Mesodermal cell (in vitro differentiated cells): ENCODE measurements at regions not wholly inside any gene's neighbourhood (a gene's known extent, or its start where the extent isn't known, plus 50 kb on each side); places are given as distances from the start of the nearest gene placed in this dataset.
"Not testable (repeated sequence)": the region's sequence is repeated elsewhere in the genome, so short reads cannot be mapped to it uniquely, and the experiment has no call there.

Source experiments
- H3K27ac ChIP-seq: 2 replicates; pipeline ENCODE4 v1.7.0; 2013; ENCODE audit warnings: mild to moderate bottlenecking, low read depth, low read length, moderate library complexity; ENCODE audit not compliant: severe bottlenecking
- H3K36me3 ChIP-seq: 2 replicates; pipeline ENCODE4 v1.7.1; 2013; ENCODE audit warnings: mild to moderate bottlenecking, low read length, moderate library complexity; ENCODE audit not compliant: control insufficient read depth, insufficient read depth
- H3K4me1 ChIP-seq: one replicate; pipeline ENCODE4 v1.7.1; 2013; ENCODE audit warnings: mild to moderate bottlenecking, low read length; ENCODE audit not compliant: insufficient read depth, control insufficient read depth, poor library complexity, severe bottlenecking
- H3K4me3 ChIP-seq: 2 replicates; pipeline ENCODE4 v1.7.0; 2013; ENCODE audit warnings: low read length, control low read depth, mild to moderate bottlenecking; ENCODE audit not compliant: insufficient read depth, poor library complexity, severe bottlenecking; ENCODE audit errors: extremely low read depth
- H3K9me3 ChIP-seq: 2 replicates; pipeline ENCODE4 v1.7.1; 2013; ENCODE audit warnings: mild to moderate bottlenecking, low read length, moderate library complexity; ENCODE audit not compliant: control insufficient read depth
- WGBS, 2 experiments: methylation state at CpG; one replicate each; pipeline ENCODE4 v1.1.5; 2013; ENCODE audit warnings: missing lambda C conversion rate in 2 of 2; ENCODE audit not compliant: insufficient coverage in 2 of 2; 5-methylcytosine and 5-hydroxymethylcytosine counted together

DNA sequence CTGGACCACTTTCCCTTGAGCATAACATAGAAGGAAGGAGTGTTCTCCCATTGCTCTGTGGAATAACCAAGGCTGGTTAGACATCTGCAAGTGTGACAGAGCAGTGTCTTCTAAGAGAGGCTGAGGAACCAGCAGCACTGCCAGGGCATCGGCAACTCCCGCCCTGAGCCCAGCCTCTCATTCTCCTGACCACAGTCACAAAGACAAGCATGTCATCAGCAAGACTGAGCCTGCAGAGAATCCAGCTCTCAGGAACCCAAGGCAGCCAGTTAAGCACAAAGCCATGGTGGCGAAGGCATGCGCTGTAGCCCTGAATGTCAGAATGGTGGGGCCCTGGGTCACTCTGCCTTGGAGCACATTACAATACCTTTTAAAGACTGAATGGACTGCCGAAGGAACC, 253.9 kb downstream of the AGTPBP1 start:
- Histone ChIP-seq H3K4me1 (no peaks in the 10 kb centered on the region), H3K27ac (no peak overlapping the region), H3K4me3 (no peak overlapping the region), H3K36me3 (no peaks in the 10 kb centered on the region), H3K9me3 (no peaks in the 10 kb centered on the region)
- 88 to 92% methylated on average over 5 of the region's 5 CpGs for WGBS, 2 experiments

DNA sequence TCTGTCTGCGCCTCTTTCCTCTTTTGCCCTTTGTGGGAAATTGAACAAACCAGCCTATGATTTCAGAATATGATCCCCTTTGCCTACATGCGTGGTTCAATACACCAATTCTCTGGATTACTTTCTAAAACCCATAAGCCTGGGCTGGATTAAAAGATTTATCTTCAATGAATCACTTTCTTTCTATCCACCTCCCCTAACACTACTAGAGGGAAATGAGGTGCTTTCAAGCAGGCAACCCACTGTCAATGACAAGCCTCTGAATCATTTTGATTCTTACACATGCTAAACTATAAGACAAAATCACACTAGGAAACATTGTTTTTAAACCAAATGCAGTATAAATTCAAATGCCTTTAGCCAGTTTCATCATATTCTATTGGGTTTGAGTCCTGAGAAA, 257.5 kb downstream of the AGTPBP1 start:
- Histone ChIP-seq H3K4me1 (no peaks in the 10 kb centered on the region), H3K9me3 (no peaks in the 10 kb centered on the region), H3K36me3 (no peaks in the 10 kb centered on the region), H3K4me3 (no peak overlapping the region), H3K27ac (no peak overlapping the region)
- 70 to 95% methylated on average over 1 to 2 of the region's 2 CpGs for WGBS, 2 experiments

GRCh38 chr9:85483208-85483607, 258.5 kb downstream of the AGTPBP1 start:
- Histone ChIP-seq H3K4me1 (no peaks in the 10 kb centered on the region), H3K27ac (no peak overlapping the region), H3K36me3 (no peaks in the 10 kb centered on the region), H3K4me3 (no peak overlapping the region), H3K9me3 (no peaks in the 10 kb centered on the region)
- 85 to 97% methylated on average over 3 of the region's 4 CpGs for WGBS, 2 experiments

DNA sequence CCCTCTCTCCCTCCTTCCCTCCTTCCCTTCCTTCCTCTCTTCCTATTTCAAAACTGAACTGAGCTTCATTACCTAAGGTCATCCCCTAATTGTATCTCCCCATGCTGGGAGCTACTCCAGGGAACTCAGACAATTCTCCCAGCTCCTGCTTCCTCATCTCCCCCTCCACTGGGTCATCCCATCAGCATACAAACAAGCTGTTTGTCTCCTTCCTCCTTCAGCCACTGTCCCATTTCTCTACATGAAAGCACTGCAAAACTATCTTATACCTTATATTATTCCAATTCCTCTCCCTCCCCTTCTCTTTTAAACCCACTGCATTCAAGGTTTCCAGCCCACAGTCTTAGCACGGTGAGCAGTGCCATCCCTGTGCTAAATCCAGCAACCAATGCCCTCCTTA, 262.4 kb downstream of the AGTPBP1 start:
- Histone ChIP-seq H3K27ac (no peak overlapping the region), H3K4me3 (no peak overlapping the region), H3K36me3 (no peaks in the 10 kb centered on the region), H3K9me3 (peaks cover 12% of the 10 kb centered on the region), H3K4me1 (no peaks in the 10 kb centered on the region)
- WGBS, 2 experiments = 67 to 69% methylated on average over 1 of the region's 1 CpG

DNA sequence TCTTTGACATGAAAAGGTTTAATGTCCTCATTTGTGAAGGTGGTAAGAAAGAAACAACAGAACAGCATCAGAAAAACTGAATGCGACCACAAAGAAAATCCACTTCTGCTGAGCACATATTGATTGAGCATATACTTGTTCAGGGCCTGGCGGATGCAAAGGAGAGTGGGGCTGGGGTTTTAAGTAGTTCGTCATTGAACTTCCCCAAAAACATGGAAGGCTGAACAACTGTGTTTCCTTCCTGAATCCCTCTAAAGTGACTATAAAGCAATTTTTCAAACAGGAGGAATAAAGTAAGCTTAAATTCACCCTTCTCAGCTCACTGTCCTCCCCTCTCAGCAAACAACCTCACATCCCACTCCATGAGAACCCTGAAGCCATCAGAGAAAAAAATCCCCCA, 262.9 kb downstream of the AGTPBP1 start:
- H3K4me1 ChIP-seq = no peaks in the 10 kb centered on the region
- no peak overlapping the region for H3K4me3 ChIP-seq
- 72 to 93% methylated on average over 2 to 3 of the region's 3 CpGs for WGBS, 2 experiments
- peaks cover 12% of the 10 kb centered on the region for H3K9me3 ChIP-seq
- no peak overlapping the region for H3K27ac ChIP-seq
- H3K36me3 ChIP-seq = no peaks in the 10 kb centered on the region

DNA sequence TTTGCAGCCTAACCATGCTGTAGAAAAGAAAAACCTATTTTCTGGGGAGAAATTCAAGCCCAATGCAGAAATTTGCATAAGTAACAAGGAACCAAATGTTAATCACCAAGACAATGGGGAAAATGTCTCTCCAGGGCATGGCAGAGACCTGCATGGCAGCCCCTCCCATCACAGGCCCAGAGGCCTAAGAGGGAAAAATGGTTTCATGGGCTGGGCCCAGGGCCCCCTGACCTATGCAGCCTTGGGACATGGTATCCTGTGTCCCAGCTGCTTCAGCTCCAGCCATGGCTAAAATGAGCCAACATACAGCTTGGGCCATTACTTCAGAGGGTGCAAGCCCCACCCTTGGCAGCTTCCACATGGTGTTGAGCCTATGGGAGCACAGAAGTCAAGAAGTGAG, 266.9 kb downstream of the AGTPBP1 start:
- not testable (repeated sequence) for H3K4me1 ChIP-seq, H3K27ac ChIP-seq, H3K4me3 ChIP-seq, H3K36me3 ChIP-seq
- peaks cover 12% of the 10 kb centered on the region for H3K9me3 ChIP-seq

- Histone ChIP-seq H3K27ac (no peak overlapping the region), H3K9me3 (peaks cover 12% of the 10 kb centered on the region), H3K36me3 (no peaks in the 10 kb centered on the region), H3K4me3 (no peak overlapping the region), H3K4me1 (no peaks in the 10 kb centered on the region)
- 100% methylated on average over 1 of the region's 1 CpG for WGBS, 2 experiments
These were observed 270.0 kb downstream of the AGTPBP1 start for GRCh38 chr9:85471791-85472190.

DNA sequence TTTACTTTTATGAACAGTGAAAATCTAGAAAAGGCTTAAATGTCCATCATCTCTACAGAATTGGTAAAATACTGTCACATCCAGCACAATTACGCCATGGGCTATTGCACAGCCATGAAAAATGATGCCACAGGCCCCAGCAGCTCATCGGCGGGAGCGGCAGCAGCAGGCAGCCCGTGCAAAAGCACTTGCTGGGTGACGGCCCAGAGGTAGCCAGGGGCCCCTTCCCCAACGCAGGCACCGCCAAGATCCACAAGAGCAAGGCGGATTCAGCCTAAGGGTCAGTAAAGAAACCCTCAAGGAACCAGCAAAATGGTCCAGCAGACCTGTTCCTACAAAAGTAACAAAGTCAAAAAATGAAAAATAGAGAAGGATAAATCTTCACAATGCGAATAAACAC, 272.7 kb downstream of the AGTPBP1 start:
- WGBS, 2 experiments = 80 to 96% methylated on average over 1 to 10 of the region's 10 CpGs
- H3K4me3 ChIP-seq = no peak overlapping the region
- no peaks in the 10 kb centered on the region for H3K9me3 ChIP-seq
- no peaks in the 10 kb centered on the region for H3K4me1 ChIP-seq
- H3K36me3 ChIP-seq = no peaks in the 10 kb centered on the region
- H3K27ac ChIP-seq = no peak overlapping the region

- Histone ChIP-seq H3K36me3 (no peaks in the 10 kb centered on the region), H3K9me3 (no peaks in the 10 kb centered on the region), H3K4me1 (no peaks in the 10 kb centered on the region), H3K4me3 (no peak overlapping the region), H3K27ac (no peak overlapping the region)
- WGBS, 2 experiments = 50 to 71% methylated on average over 4 to 10 of the region's 10 CpGs
These were observed 274.9 kb downstream of the AGTPBP1 start for GRCh38 chr9:85466834-85467233.

DNA sequence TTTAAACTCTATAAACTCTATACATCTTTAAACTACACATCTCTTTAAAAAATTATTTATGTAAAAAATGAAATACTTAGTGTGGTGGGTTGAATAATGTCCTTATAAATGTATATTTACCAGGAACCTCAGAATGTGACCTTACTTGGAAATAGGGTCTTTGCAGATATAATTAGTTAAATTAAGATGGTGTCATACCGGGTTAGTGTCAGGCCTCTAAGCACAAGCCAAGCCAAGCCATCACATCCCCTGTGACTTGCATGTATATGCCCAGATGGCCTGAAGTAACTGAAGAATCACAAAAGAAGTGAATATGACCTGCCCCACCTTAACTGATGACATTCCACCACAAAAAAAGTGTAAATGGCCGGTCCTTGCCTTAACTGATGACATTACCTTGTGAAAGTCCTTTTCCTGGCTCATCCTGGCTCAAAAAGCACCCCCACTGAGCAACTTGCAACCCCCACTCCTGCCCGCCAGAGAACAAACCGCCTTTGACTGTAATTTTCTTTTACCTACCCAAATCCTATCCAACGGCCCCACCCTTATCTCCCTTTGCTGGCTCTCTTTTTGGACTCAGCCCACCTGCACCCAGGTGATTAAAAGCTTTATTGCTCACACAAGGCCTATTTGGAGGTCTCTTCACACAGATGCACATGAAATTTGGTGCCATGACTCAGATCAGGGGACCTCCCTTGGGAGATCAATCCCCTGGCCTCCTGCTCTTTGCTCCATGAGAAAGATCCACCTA, 283.5 kb downstream of the AGTPBP1 start:
- not testable (repeated sequence) for H3K36me3 ChIP-seq, H3K9me3 ChIP-seq, H3K4me3 ChIP-seq, H3K27ac ChIP-seq, H3K4me1 ChIP-seq
- 48 to 50% methylated on average over 2 to 4 of the region's 5 CpGs for WGBS, 2 experiments

DNA sequence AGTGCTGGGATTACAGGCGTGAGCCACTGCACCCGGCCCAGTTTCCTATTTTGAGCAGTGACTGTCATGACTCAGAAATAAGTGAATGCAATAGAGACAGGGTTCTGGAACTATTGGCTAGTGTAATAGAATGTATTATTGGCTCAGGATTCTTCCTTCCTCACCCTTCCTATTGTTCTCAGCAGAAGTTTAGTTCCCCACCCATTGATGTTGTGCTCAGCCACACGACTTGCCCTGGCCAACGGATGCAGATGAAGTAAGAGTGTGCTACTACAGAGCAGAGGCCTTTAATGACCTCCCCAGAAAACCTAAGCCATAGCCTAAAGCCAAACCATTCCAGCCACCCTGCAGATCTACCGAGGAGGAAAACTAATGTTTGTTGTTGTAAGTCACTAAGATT, 287.9 kb downstream of the AGTPBP1 start:
- Histone ChIP-seq H3K27ac (no peak overlapping the region), H3K4me1 (no peaks in the 10 kb centered on the region), H3K4me3 (no peak overlapping the region), H3K36me3 (no peaks in the 10 kb centered on the region), H3K9me3 (no peaks in the 10 kb centered on the region)
- WGBS, 2 experiments = 90% methylated on average over 2 of the region's 5 CpGs; no CpG with 5 or more reads in 1 of the 2 experiments
